HUES48 (cell line): ENCODE measurements at regions not wholly inside any gene's neighbourhood (a gene's known extent, or its start where the extent isn't known, plus 50 kb on each side); places are given as distances from the start of the nearest gene placed in this dataset.

Source experiments
- H3K27ac ChIP-seq: one replicate; pipeline ENCODE4 v1.7.0; 2013; ENCODE audit warnings: low read depth, low read length, inconsistent platforms
- H3K27me3 ChIP-seq: 2 replicates; pipeline ENCODE4 v1.6.1; 2013; ENCODE audit warnings: mild to moderate bottlenecking, low read length; ENCODE audit not compliant: control insufficient read depth, insufficient read depth
- H3K36me3 ChIP-seq: 2 replicates; pipeline ENCODE4 v1.6.1; 2013; ENCODE audit warnings: low read length; ENCODE audit not compliant: control insufficient read depth, insufficient read depth
- H3K4me1 ChIP-seq: 2 replicates; pipeline ENCODE4 v1.6.1; 2013; ENCODE audit warnings: mild to moderate bottlenecking, low read length; ENCODE audit not compliant: control insufficient read depth, insufficient read depth
- H3K4me3 ChIP-seq: 2 replicates; pipeline ENCODE4 v1.5.1; 2013; ENCODE audit warnings: mild to moderate bottlenecking, low read depth, low read length
- H3K9ac ChIP-seq: 2 replicates; pipeline ENCODE4 v1.6.1; 2013; ENCODE audit warnings: mild to moderate bottlenecking, low read depth, low read length, moderate library complexity
- H3K9me3 ChIP-seq: 2 replicates; pipeline ENCODE4 v1.6.1; 2013; ENCODE audit warnings: low read length; ENCODE audit not compliant: control insufficient read depth, insufficient read depth

DNA sequence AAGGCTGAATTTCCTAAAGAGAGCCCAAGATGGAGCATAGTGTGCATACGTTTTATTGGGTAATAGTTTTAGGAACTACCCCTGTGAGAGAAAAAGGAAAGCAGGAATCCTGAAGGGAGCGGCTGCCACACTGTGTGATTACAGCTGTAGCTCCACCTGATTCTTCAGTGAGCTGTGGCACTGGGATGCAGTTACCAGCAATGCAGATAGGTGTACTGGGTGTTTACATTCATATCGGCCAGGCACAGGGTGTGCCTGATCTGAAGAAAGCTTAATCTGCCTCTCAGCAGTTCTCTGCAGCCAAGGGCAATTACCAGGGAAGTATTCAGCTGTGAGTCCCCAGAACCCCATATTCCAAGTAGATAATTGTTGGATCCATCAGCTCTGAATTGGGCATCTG, 1541.8 kb downstream of the EFNB2 start:
- no peaks in the 10 kb centered on the region for H3K4me1 ChIP-seq

DNA sequence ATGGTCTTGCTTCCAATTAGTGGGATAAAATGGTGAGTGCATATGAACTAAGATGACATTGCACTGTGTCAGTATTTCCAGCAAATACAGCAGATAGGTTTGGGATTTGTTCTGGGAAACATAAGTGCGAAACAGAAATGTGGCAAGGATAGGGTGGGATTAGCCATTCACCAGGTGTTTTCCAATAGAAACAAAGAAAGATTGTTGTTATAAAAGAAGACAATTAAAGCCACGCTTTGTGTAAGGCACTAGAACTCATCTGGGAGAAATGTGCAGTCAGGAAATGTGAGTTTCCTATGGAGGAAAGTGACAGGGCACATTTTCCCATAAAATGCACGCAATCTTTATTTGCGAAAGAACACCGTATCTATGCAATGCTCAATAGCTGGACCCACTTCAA, 1547.8 kb downstream of the EFNB2 start:
- Histone ChIP-seq H3K4me3 (no peak overlapping the region), H3K9ac (no peak overlapping the region), H3K4me1 (no peaks in the 10 kb centered on the region), H3K27ac (no peak overlapping the region), H3K27me3 (no peaks in the 10 kb centered on the region), H3K36me3 (no peaks in the 10 kb centered on the region), H3K9me3 (no peaks in the 10 kb centered on the region)

More for the DNA sequence above, 1541.8 kb downstream of the EFNB2 start:
- Histone ChIP-seq H3K9me3 (no peaks in the 10 kb centered on the region), H3K36me3 (no peaks in the 10 kb centered on the region), H3K4me3 (no peak overlapping the region), H3K27me3 (no peaks in the 10 kb centered on the region), H3K9ac (no peak overlapping the region), H3K27ac (no peak overlapping the region)

DNA sequence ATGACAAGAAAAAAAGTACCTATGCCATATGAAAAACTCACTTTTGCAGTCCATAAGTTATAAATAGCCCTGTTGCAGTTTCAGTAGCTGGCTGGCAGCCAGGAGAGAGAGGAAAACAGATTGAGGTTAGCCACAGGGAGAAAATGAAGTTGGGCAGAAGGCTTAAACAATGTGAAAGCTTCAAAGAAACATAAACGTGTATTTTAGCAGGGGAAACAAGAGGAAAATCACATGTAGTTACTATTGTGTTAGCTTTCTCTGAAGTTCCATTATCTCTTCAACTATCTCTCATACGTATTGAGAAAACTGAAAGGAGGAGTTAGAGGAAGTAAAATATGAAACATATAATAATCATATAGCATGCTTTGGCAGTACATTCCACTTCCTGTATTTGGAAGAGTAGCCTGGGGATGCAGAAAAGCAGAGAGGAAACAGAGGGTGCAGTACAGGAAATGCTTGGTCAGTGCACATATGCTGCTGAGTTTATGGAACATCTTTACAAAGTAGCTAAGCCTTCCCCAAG, 1551.1 kb downstream of the EFNB2 start:
- Histone ChIP-seq H3K27ac (no peak overlapping the region), H3K27me3 (no peaks in the 10 kb centered on the region), H3K4me1 (no peaks in the 10 kb centered on the region), H3K9me3 (no peaks in the 10 kb centered on the region), H3K9ac (no peak overlapping the region), H3K4me3 (no peak overlapping the region), H3K36me3 (no peaks in the 10 kb centered on the region)

DNA sequence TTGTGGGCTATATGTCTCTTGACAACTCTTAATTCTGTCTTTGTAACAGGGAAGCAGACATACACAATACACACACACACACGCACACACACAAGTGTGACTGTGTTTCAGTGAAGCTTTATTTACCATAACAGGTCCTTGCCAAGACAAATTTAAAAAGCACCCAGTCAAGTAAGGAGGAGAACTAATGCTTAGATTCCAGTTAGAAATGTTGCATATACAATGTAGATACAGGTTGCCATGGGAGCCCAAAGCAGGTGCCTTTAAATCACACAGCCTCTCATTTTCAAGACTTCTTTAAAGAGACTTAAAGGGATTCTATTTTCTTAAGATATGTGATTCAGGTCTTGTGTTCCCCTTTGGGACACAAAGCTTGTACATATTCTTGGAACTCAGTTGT, 1551.9 kb downstream of the EFNB2 start:
- Histone ChIP-seq H3K27me3 (no peaks in the 10 kb centered on the region), H3K36me3 (no peaks in the 10 kb centered on the region), H3K4me1 (no peaks in the 10 kb centered on the region), H3K9ac (no peak overlapping the region), H3K9me3 (no peaks in the 10 kb centered on the region), H3K27ac (no peak overlapping the region), H3K4me3 (no peak overlapping the region)

DNA sequence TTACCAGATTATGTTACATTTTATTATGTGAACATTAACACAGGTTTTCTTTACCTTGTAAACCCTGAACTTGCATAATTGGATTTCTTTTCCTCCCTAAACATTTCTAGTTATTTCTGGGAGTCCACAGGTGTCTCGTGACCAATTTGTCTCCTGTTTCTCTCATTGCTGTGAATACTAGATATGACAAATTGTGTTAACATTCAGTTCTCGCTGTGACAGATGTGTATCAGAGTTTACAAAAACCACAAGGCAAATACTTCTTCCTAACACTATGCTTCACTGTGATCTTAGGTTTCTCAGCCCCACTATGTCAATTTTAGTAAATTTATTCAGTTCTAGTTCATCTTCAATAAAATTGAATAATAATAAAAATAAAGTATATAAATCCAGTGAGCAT, 1554.9 kb downstream of the EFNB2 start:
- H3K36me3 ChIP-seq, result no peaks in the 10 kb centered on the region
- no peaks in the 10 kb centered on the region for H3K9me3 ChIP-seq
- no peaks in the 10 kb centered on the region for H3K27me3 ChIP-seq
- no peak overlapping the region for H3K4me3 ChIP-seq
- H3K9ac ChIP-seq, result no peak overlapping the region
- no peaks in the 10 kb centered on the region for H3K4me1 ChIP-seq
- H3K27ac ChIP-seq, result no peak overlapping the region

DNA sequence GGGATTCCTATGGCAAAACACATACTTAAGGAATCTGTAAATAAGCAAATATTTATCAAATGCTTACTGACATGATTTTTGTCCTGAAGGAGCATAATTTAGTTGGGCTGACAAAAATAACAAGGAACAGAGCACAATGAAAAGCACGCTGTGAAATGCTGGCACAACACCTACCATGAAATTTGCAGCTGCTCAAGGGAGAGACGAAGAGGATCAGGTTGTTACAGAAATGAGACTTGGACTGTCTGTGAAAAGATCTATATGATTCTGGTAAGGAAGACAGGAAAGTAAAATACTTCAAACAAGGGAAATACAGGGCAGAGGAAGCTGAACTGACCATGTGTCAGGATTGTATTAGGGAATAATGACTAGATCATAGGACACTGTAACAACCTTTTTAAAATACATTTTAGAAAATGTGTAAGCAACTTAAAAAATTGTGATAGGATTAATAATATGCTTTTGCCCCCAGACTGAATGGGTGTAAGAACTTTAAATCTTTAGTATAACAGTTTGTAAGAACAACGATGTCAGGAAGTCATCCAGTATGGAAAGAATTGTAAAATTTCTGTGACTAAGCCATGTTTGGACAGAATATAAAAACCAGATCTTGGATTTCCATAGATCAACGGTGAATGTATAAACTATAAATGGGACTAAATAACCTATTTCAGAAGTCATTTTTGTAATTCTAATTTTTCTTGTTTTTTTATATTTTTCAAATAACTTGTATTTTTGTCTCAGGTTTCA, 1556.0 kb downstream of the EFNB2 start:
- no peaks in the 10 kb centered on the region for H3K36me3 ChIP-seq
- H3K27me3 ChIP-seq, result no peaks in the 10 kb centered on the region
- no peak overlapping the region for H3K9ac ChIP-seq
- H3K4me1 ChIP-seq, result no peaks in the 10 kb centered on the region
- H3K4me3 ChIP-seq, result no peak overlapping the region
- H3K9me3 ChIP-seq, result no peaks in the 10 kb centered on the region
- H3K27ac ChIP-seq, result no peak overlapping the region

DNA sequence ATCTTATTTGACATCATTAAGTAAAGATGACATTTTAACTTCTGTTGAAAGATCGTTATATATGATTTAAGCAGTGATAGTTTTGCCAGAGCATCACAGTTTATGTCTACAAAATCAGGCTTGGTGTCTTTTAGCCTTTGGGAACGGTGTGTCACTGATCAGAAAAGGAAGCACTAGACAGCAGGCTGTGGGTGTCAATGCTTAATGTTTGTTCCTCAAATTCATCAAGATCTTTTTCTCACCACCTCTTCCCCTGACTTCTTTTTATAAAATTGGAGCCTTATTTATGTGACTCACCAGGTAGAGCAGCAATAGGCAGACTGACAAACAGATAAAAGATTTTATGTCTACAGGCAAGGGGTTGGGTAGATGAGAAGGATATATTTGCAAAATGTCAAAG, 1558.5 kb downstream of the EFNB2 start:
- Histone ChIP-seq H3K4me3 (no peak overlapping the region), H3K9me3 (no peaks in the 10 kb centered on the region), H3K27me3 (no peaks in the 10 kb centered on the region), H3K4me1 (no peaks in the 10 kb centered on the region), H3K9ac (no peak overlapping the region), H3K36me3 (no peaks in the 10 kb centered on the region), H3K27ac (no peak overlapping the region)

DNA sequence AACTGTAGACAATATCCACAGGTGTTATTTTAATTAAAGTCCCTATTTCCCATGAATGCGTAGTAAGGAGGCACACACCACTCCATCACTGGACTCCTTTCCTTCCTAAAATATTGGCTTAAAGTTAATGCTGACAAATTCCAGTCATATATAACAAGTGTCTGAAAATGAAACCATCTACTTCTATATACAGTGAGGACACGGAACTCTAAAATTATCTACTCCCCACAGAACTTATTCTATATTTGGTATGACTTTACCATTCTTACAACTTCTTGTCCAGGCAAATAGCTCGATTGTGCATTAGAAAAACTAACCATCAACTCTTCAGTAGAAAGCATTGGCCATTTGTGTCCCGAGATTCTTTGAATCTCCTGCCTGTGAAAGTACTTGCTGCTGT, 1560.2 kb downstream of the EFNB2 start:
- H3K4me1 ChIP-seq, result no peaks in the 10 kb centered on the region
- no peaks in the 10 kb centered on the region for H3K27me3 ChIP-seq
- no peak overlapping the region for H3K27ac ChIP-seq
- no peak overlapping the region for H3K4me3 ChIP-seq
- H3K9ac ChIP-seq, result no peak overlapping the region
- no peaks in the 10 kb centered on the region for H3K36me3 ChIP-seq
- no peaks in the 10 kb centered on the region for H3K9me3 ChIP-seq

DNA sequence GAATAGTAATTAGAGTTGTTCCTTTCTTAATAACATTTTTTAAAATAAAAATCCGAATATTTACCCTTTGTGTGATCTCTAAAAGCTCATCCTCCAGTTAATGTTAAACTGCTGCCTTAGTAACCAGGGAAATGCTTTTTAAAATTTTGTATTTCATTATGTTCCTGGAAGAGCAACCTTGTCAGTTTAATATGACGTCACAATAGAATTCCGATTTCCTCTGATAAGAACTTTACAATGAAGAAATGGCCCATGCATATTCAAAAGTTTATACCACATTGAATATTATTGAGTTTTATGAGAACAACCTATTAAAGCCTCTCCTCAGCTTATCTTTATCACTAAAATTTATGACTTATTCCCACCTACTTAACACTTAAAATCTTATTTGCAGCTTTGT, 1566.6 kb downstream of the EFNB2 start:
- no peak overlapping the region for H3K27ac ChIP-seq
- no peaks in the 10 kb centered on the region for H3K27me3 ChIP-seq
- no peaks in the 10 kb centered on the region for H3K36me3 ChIP-seq
- H3K9ac ChIP-seq, result no peak overlapping the region
- H3K9me3 ChIP-seq, result no peaks in the 10 kb centered on the region
- no peaks in the 10 kb centered on the region for H3K4me1 ChIP-seq
- H3K4me3 ChIP-seq, result no peak overlapping the region

DNA sequence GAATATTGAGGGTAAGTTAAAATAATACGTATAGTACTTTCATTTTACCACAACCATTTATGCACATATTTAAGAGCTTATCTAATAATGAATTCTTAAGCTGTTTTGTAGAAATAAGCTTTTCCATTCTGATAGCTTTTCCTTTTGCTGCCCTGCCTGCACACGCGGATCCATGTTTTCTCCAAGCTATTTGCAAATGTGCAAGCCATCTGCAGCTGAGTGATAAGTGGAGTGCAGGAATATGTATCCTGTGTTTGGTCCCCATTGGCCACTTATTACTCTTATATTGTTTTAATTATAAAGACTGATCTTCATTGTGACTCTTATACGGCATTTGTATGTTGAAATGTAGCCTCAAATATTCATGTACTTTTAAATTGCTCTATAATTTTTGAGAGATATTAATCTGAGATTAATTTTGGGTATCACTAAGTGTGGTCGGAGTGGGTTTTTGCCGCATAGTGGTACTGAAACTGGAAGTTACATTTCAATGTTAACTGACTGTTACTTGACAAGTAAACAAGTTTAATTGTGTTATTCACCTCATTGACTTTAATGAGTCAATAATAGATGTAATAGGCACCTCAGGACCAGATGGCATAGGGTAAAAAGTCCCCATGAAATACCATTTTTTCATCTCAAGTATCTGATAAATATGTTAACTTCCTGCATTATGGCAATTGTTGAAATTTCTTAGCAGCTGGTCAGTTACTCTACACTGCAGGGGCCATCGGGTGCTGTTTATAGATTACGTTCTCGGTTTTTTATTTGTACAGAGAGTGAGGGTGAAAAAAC, 1567.4 kb downstream of the EFNB2 start:
- Histone ChIP-seq H3K36me3 (no peaks in the 10 kb centered on the region), H3K27me3 (no peaks in the 10 kb centered on the region), H3K4me3 (no peak overlapping the region)

DNA sequence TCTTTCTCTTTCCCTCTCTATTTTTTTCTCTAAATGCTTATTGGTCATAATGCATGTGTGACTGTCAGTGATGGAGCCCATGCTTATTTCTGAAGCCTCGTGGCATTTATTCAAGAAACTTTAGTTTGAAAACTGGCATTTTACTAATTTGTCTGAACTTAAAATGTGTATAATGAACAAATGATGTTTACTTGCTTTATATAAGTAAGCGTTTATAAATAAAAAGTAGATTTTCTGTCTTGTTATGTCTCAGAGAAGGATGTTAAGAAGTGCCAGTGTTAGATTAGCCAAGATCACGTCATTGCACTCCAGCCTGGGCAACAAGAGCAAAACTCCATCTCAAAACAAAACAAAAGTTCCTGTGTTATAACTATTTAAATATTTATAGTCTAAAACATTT, 1568.1 kb downstream of the EFNB2 start:
- H3K36me3 ChIP-seq, result no peaks in the 10 kb centered on the region
- no peaks in the 10 kb centered on the region for H3K4me1 ChIP-seq
- no peak overlapping the region for H3K4me3 ChIP-seq
- H3K27ac ChIP-seq, result no peak overlapping the region
- no peaks in the 10 kb centered on the region for H3K27me3 ChIP-seq
- no peak overlapping the region for H3K9ac ChIP-seq
- no peaks in the 10 kb centered on the region for H3K9me3 ChIP-seq

More for the DNA sequence above, 1567.4 kb downstream of the EFNB2 start:
- Histone ChIP-seq H3K9ac (no peak overlapping the region), H3K27ac (no peak overlapping the region), H3K4me1 (no peaks in the 10 kb centered on the region), H3K9me3 (no peaks in the 10 kb centered on the region)
